Mesenchymal stem cell (in vitro differentiated cells and primary cell): ENCODE measurements at regions not wholly inside any gene's neighbourhood (a gene's known extent, or its start where the extent isn't known, plus 50 kb on each side); places are given as distances from the start of the nearest gene placed in this dataset.

Source experiments
- DNase-seq: peaks from one replicate; pipeline ENCODE4 v3.0.0-alpha.2; 2013
- H2AFZ ChIP-seq: one replicate; pipeline ENCODE4 v1.6.1; 2013; ENCODE audit warnings: low read depth, mild to moderate bottlenecking, control low read depth, inconsistent platforms, low read length, moderate library complexity
- H2AK5ac ChIP-seq: 2 replicates; pipeline ENCODE4 v1.6.1; 2013; ENCODE audit warnings: low read length, moderate library complexity, mild to moderate bottlenecking, inconsistent platforms; ENCODE audit not compliant: severe bottlenecking
- H2BK120ac ChIP-seq: one replicate; pipeline ENCODE4 v1.6.1; 2013; ENCODE audit warnings: low read depth, mild to moderate bottlenecking, inconsistent platforms, low read length, moderate library complexity
- H2BK12ac ChIP-seq, 2 experiments: one replicate each; pipeline ENCODE4 v1.6.1; 2013; ENCODE audit warnings: inconsistent platforms in 2 of 2, low read length in 2 of 2, mild to moderate bottlenecking in 2 of 2, moderate library complexity in 2 of 2, control low read depth in 1 of 2
- H2BK15ac ChIP-seq: one replicate; pipeline ENCODE4 v1.6.1; 2013; ENCODE audit warnings: mild to moderate bottlenecking, low read depth, inconsistent platforms; ENCODE audit not compliant: poor library complexity, severe bottlenecking
- H2BK5ac ChIP-seq: 2 replicates; pipeline ENCODE4 v1.6.1; 2013; ENCODE audit warnings: low read depth, mild to moderate bottlenecking, low read length, control low read depth, inconsistent platforms; ENCODE audit not compliant: poor library complexity, severe bottlenecking
- H3K14ac ChIP-seq, 2 experiments: one replicate each; pipeline ENCODE4 v1.6.1; 2013; ENCODE audit warnings: inconsistent platforms in 2 of 2, low read length in 2 of 2, control low read depth in 1 of 2, mild to moderate bottlenecking in 1 of 2, moderate library complexity in 1 of 2
- H3K18ac ChIP-seq, 2 experiments: one replicate each; pipeline ENCODE4 v1.6.1; 2013; ENCODE audit warnings: inconsistent platforms in 2 of 2, low read length in 2 of 2, control low read depth in 1 of 2, low read depth in 1 of 2, mild to moderate bottlenecking in 1 of 2
- H3K23ac ChIP-seq, 2 experiments: one replicate each; pipeline ENCODE4 v1.6.1; 2013; ENCODE audit warnings: inconsistent platforms in 2 of 2, low read length in 2 of 2, mild to moderate bottlenecking in 2 of 2, moderate library complexity in 2 of 2, control low read depth in 1 of 2
- H3K27ac ChIP-seq: 2 replicates; pipeline ENCODE4 v1.5.1; 2013; ENCODE audit warnings: mild to moderate bottlenecking, moderate library complexity, low read length, control low read depth, inconsistent platforms; ENCODE audit not compliant: poor library complexity, severe bottlenecking
- H3K27me3 ChIP-seq, 2 experiments: 2 replicates each; pipeline versions ENCODE4 v1.6.1 to v1.7.0; 2013; ENCODE audit warnings: low read length in 2 of 2, mild to moderate bottlenecking in 2 of 2, moderate library complexity in 2 of 2, control low read depth in 1 of 2, inconsistent platforms in 1 of 2; ENCODE audit not compliant: control insufficient read depth in 1 of 2, insufficient read depth in 1 of 2
- H3K36me3 ChIP-seq, 2 experiments: 2 replicates each; pipeline versions ENCODE4 v1.6.1 to v1.7.0; 2013; ENCODE audit warnings: low read length in 2 of 2, control low read depth in 1 of 2, inconsistent platforms in 1 of 2, low read depth in 1 of 2, mild to moderate bottlenecking in 1 of 2; ENCODE audit not compliant: insufficient read depth in 2 of 2, control insufficient read depth in 1 of 2
- H3K4ac ChIP-seq, 2 experiments: one replicate each; pipeline ENCODE4 v1.6.1; 2013; ENCODE audit warnings: inconsistent platforms in 2 of 2, low read length in 2 of 2, mild to moderate bottlenecking in 2 of 2, moderate library complexity in 2 of 2, control low read depth in 1 of 2, low read depth in 1 of 2
- H3K4me1 ChIP-seq: 2 replicates; pipeline ENCODE4 v1.6.1; 2013; ENCODE audit warnings: low read depth, low read length, control low read depth; ENCODE audit not compliant: control insufficient read depth, insufficient read depth
- H3K4me2 ChIP-seq: 2 replicates; pipeline ENCODE4 v1.6.1; 2013; ENCODE audit warnings: low read length, mild to moderate bottlenecking, inconsistent platforms; ENCODE audit not compliant: poor library complexity, severe bottlenecking
- H3K4me3 ChIP-seq, 2 experiments: 2 replicates each; pipeline versions ENCODE4 v1.5.1 to v1.7.0; 2013; ENCODE audit warnings: low read length in 2 of 2, mild to moderate bottlenecking in 2 of 2, control low read depth in 1 of 2, low read depth in 1 of 2; ENCODE audit not compliant: insufficient read depth in 1 of 2
- H3K79me1 ChIP-seq: replicated peaks from 2 replicates; pipeline ENCODE4 v1.6.1; 2013; ENCODE audit warnings: mild to moderate bottlenecking, control low read depth, low read length, inconsistent platforms; ENCODE audit not compliant: poor library complexity, severe bottlenecking
- H3K9ac ChIP-seq: 2 replicates; pipeline ENCODE4 v1.7.0; 2013; ENCODE audit warnings: mild to moderate bottlenecking, low read length, moderate library complexity
- H3K9me3 ChIP-seq: 2 replicates; pipeline ENCODE4 v1.7.0; 2013; ENCODE audit warnings: mild to moderate bottlenecking, low read length; ENCODE audit not compliant: control insufficient read depth
- H4K8ac ChIP-seq: one replicate; pipeline ENCODE4 v1.6.1; 2013; ENCODE audit warnings: inconsistent platforms, mild to moderate bottlenecking, low read length, moderate library complexity
- H4K91ac ChIP-seq: one replicate; pipeline ENCODE4 v1.6.1; 2013; ENCODE audit warnings: mild to moderate bottlenecking, low read length, inconsistent platforms
- WGBS: methylation state at CpG from one replicate; pipeline ENCODE4 v1.1.7; 2013; ENCODE audit warnings: mixed read lengths; 5-methylcytosine and 5-hydroxymethylcytosine counted together

- H2BK15ac ChIP-seq = no peak overlapping the region
- H3K79me1 ChIP-seq = no peaks in the 10 kb centered on the region
- peak overlapping the region; percentile 41 for H4K91ac ChIP-seq
- H3K27ac ChIP-seq = no peak overlapping the region
- H3K4me1 ChIP-seq = no peaks in the 10 kb centered on the region
- no peak overlapping the region for H4K8ac ChIP-seq
- no peak overlapping the region for H2AK5ac ChIP-seq
- H3K9ac ChIP-seq = no peak overlapping the region
- no peak overlapping the region for H2AFZ ChIP-seq
- no peaks in the 10 kb centered on the region for H3K9me3 ChIP-seq
- no peaks in the 10 kb centered on the region for H3K36me3 ChIP-seq
- H3K4ac ChIP-seq = no peak overlapping the region
- H3K23ac ChIP-seq = no peak overlapping the region
- H2BK5ac ChIP-seq = no peak overlapping the region
- H3K4me2 ChIP-seq = no peak overlapping the region
- H3K27me3 ChIP-seq = peaks cover 0 to 3% of the 10 kb centered on the region in 2 experiments
- DNase-seq = no peak
- no peak overlapping the region for H2BK120ac ChIP-seq
- no peak overlapping the region for H3K4me3 ChIP-seq
- H2BK12ac ChIP-seq = no peak overlapping the region
- no peak overlapping the region for H3K18ac ChIP-seq
- WGBS = 76% methylated on average over 5 of the region's 10 CpGs
- no peak overlapping the region for H3K14ac ChIP-seq
Measured at GRCh38 chr10:121232494-121232893, 365.8 kb downstream of the FGFR2 start.

- Histone ChIP-seq H3K4me2 (no peak overlapping the region), H4K91ac (no peak overlapping the region), H2AK5ac (no peak overlapping the region), H3K27me3 (peaks cover 0 to 3% of the 10 kb centered on the region in 2 experiments), H2BK15ac (no peak overlapping the region), H3K9ac (no peak overlapping the region), H2AFZ (no peak overlapping the region), H2BK12ac (no peak overlapping the region), H3K4me3 (no peak overlapping the region), H2BK5ac (no peak overlapping the region), H3K14ac (no peak overlapping the region), H3K18ac (no peak overlapping the region), H3K79me1 (no peaks in the 10 kb centered on the region), H3K4me1 (no peaks in the 10 kb centered on the region), H4K8ac (no peak overlapping the region), H2BK120ac (no peak overlapping the region), H3K36me3 (no peaks in the 10 kb centered on the region), H3K4ac (no peak overlapping the region), H3K27ac (no peak overlapping the region), H3K9me3 (no peaks in the 10 kb centered on the region), H3K23ac (no peak overlapping the region)
- DNase-seq = no peak
- WGBS = 87% methylated on average over 2 of the region's 2 CpGs
Measured at GRCh38 chr10:121235692-121236091, 362.6 kb downstream of the FGFR2 start.

DNA sequence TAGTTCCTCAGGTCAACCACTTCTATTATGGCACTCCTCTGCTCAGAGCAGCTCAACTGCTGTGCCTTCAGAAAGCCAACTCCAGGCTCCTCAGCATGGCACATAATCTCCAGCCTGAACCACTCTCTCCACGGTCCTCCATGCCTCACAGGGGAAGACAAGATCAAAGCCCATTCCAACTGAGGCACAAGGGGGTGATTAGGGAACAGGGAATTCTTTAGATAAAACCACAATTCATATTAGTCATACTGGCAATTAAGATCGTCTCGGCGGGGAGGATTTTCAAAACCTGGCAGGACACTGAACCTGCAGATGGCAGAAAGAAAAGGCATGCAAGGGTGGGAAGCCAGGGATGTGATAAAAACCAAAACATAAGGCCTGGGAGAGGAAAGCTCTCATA, 361.6 kb downstream of the FGFR2 start:
- no peak overlapping the region for H4K91ac ChIP-seq
- H2AFZ ChIP-seq = no peak overlapping the region
- H3K27me3 ChIP-seq = peaks cover 0 to 3% of the 10 kb centered on the region in 2 experiments
- WGBS = 88% methylated on average over 3 of the region's 4 CpGs
- H2BK12ac ChIP-seq = no peak overlapping the region
- H4K8ac ChIP-seq = no peak overlapping the region
- no peaks in the 10 kb centered on the region for H3K79me1 ChIP-seq
- no peaks in the 10 kb centered on the region for H3K4me1 ChIP-seq
- no peak overlapping the region for H2BK120ac ChIP-seq
- no peak overlapping the region for H3K4me3 ChIP-seq
- no peaks in the 10 kb centered on the region for H3K9me3 ChIP-seq
- H3K4ac ChIP-seq = no peak overlapping the region
- H2BK15ac ChIP-seq = no peak overlapping the region
- H3K9ac ChIP-seq = no peak overlapping the region
- no peak overlapping the region for H3K4me2 ChIP-seq
- H3K14ac ChIP-seq = no peak overlapping the region
- H3K36me3 ChIP-seq = no peaks in the 10 kb centered on the region
- H2AK5ac ChIP-seq = no peak overlapping the region
- H3K18ac ChIP-seq = no peak overlapping the region
- no peak overlapping the region for H3K23ac ChIP-seq
- no peak for DNase-seq
- no peak overlapping the region for H3K27ac ChIP-seq
- no peak overlapping the region for H2BK5ac ChIP-seq

DNA sequence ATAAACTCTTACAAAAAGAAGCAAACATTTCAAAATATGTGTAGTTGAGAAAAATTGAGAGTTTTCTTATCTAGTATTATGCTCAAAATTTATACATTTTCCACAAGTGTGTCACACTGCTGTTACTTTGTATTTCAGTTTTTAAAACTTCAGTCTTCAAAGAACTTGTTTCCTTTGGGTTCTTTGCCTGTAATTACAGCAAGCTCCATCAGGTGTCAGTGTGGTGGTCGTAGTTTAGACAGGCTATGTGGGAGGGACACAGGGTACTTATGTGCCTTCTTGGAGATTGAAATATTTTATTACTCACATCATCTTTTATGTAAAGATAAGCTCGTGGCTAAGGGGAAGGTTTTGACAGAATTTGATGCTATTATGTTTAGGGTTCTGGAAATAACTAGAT, 360.5 kb downstream of the FGFR2 start:
- Histone ChIP-seq H4K91ac (no peak overlapping the region), H3K4me1 (no peaks in the 10 kb centered on the region), H3K36me3 (no peaks in the 10 kb centered on the region), H2BK120ac (no peak overlapping the region), H2AK5ac (no peak overlapping the region), H2BK15ac (no peak overlapping the region), H3K9me3 (no peaks in the 10 kb centered on the region), H2BK12ac (no peak overlapping the region), H3K14ac (no peak overlapping the region), H2AFZ (no peak overlapping the region), H2BK5ac (no peak overlapping the region), H3K4ac (no peak overlapping the region), H3K27me3 (peaks cover 0 to 3% of the 10 kb centered on the region in 2 experiments), H3K4me3 (no peak overlapping the region), H3K23ac (no peak overlapping the region), H3K18ac (no peak overlapping the region), H4K8ac (no peak overlapping the region), H3K79me1 (no peaks in the 10 kb centered on the region), H3K27ac (no peak overlapping the region), H3K4me2 (no peak overlapping the region), H3K9ac (no peak overlapping the region)
- DNase-seq = no peak
- no CpG with 5 or more reads among the region's 2 CpGs for WGBS
